HL-60 (cell line): ENCODE measurements at regions not wholly inside any gene's neighbourhood (a gene's known extent, or its start where the extent isn't known, plus 50 kb on each side); places are given as distances from the start of the nearest gene placed in this dataset.

Experiments used
- DNase-seq, 2 experiments: peaks; one replicate each; pipeline ENCODE4 v3.0.0-alpha.2; 2010 to 2020; ENCODE audit warnings: low read depth in 1 of 2, low spot score in 1 of 2
- H3K27ac ChIP-seq: fragments of 250-450 bp; sonication (Bioruptor Pico); replicated peaks from 2 replicates; pipeline ENCODE4 v1.5.1; 2020; ENCODE audit warnings: mild to moderate bottlenecking, moderate library complexity
- H3K27me3 ChIP-seq: fragments of 250-450 bp; sonication (Bioruptor Pico); 2 replicates; pipeline ENCODE4 v1.5.1; 2021; ENCODE audit warnings: mild to moderate bottlenecking, moderate library complexity; ENCODE audit not compliant: insufficient read depth, poor library complexity, severe bottlenecking
- H3K4me3 ChIP-seq: replicated peaks from 2 replicates; pipeline ENCODE4 v1.5.1; 2011; ENCODE audit warnings: mild to moderate bottlenecking, control low read depth, low read length; ENCODE audit not compliant: insufficient read depth
- GABPA ChIP-seq: IDR thresholded peaks from 2 replicates; pipeline ENCODE4 v1.6.1; 2012; ENCODE audit warnings: low read depth
- POLR2AphosphoS5 ChIP-seq: IDR thresholded peaks from 2 replicates; pipeline ENCODE4 v1.6.1; 2012; ENCODE audit warnings: low read depth
- SPI1 ChIP-seq: IDR thresholded peaks from 2 replicates; pipeline ENCODE4 v1.6.1; 2012; ENCODE audit warnings: low read depth, mild to moderate bottlenecking, borderline replicate concordance
- TF ChIP-seq, protein P1 (sequence below): IDR thresholded peaks from 2 replicates; pipeline ENCODE4 v1.6.1; 2012; ENCODE audit warnings: low read depth; ENCODE audit not compliant: insufficient replicate concordance
- TF ChIP-seq, protein P2 (sequence below): IDR thresholded peaks from one replicate; pipeline ENCODE4 v1.5.1; 2011; ENCODE audit warnings: low read length, control low read depth, inconsistent platforms; ENCODE audit not compliant: insufficient read depth

GRCh38 chr16:59373632-59374031, 639.5 kb upstream of the GOT2 start:
- Histone ChIP-seq H3K27ac (no peak overlapping the region), H3K27me3 (no peaks in the 10 kb centered on the region), H3K4me3 (no peak overlapping the region)
- DNase-seq: no peak
- TF ChIP-seq, protein P1, sequence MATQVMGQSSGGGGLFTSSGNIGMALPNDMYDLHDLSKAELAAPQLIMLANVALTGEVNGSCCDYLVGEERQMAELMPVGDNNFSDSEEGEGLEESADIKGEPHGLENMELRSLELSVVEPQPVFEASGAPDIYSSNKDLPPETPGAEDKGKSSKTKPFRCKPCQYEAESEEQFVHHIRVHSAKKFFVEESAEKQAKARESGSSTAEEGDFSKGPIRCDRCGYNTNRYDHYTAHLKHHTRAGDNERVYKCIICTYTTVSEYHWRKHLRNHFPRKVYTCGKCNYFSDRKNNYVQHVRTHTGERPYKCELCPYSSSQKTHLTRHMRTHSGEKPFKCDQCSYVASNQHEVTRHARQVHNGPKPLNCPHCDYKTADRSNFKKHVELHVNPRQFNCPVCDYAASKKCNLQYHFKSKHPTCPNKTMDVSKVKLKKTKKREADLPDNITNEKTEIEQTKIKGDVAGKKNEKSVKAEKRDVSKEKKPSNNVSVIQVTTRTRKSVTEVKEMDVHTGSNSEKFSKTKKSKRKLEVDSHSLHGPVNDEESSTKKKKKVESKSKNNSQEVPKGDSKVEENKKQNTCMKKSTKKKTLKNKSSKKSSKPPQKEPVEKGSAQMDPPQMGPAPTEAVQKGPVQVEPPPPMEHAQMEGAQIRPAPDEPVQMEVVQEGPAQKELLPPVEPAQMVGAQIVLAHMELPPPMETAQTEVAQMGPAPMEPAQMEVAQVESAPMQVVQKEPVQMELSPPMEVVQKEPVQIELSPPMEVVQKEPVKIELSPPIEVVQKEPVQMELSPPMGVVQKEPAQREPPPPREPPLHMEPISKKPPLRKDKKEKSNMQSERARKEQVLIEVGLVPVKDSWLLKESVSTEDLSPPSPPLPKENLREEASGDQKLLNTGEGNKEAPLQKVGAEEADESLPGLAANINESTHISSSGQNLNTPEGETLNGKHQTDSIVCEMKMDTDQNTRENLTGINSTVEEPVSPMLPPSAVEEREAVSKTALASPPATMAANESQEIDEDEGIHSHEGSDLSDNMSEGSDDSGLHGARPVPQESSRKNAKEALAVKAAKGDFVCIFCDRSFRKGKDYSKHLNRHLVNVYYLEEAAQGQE: no peak
- TF ChIP-seq, protein P2, sequence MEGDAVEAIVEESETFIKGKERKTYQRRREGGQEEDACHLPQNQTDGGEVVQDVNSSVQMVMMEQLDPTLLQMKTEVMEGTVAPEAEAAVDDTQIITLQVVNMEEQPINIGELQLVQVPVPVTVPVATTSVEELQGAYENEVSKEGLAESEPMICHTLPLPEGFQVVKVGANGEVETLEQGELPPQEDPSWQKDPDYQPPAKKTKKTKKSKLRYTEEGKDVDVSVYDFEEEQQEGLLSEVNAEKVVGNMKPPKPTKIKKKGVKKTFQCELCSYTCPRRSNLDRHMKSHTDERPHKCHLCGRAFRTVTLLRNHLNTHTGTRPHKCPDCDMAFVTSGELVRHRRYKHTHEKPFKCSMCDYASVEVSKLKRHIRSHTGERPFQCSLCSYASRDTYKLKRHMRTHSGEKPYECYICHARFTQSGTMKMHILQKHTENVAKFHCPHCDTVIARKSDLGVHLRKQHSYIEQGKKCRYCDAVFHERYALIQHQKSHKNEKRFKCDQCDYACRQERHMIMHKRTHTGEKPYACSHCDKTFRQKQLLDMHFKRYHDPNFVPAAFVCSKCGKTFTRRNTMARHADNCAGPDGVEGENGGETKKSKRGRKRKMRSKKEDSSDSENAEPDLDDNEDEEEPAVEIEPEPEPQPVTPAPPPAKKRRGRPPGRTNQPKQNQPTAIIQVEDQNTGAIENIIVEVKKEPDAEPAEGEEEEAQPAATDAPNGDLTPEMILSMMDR: no peak
- no peak for TF ChIP-seq POLR2AphosphoS5
- no peak for TF ChIP-seq SPI1
- no peak for TF ChIP-seq GABPA

DNA sequence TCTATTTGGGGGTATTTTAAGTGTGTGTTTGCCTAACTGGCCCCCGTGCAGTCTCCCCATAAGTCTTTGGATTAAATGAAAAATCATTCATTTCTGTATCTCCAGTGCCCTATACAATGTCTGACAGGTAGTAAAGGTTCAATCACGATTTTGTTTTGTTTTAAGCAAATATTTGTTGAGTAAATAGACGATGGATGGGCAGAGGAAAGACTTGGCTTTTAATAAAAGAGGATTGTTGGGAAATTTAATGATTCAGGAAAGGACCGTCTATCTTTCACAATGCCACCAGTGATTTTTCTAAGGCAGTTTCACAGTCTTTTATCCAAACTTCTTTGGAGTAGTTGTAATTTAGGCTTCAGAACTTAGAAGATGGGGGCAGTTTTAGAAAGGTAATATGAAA, 636.6 kb upstream of the GOT2 start:
- Histone ChIP-seq H3K27ac (no peak overlapping the region), H3K27me3 (no peaks in the 10 kb centered on the region), H3K4me3 (no peak overlapping the region)
- DNase-seq: no peak
- TF ChIP-seq GABPA (no peak), SPI1 (no peak), POLR2AphosphoS5 (no peak)
- TF ChIP-seq, protein P2: no peak
- TF ChIP-seq, protein P1: no peak

GRCh38 chr16:59369523-59369922, 635.4 kb upstream of the GOT2 start:
- TF ChIP-seq POLR2AphosphoS5 (no peak), GABPA (no peak), SPI1 (no peak)
- TF ChIP-seq, protein P1: no peak
- TF ChIP-seq, protein P2: no peak
- no peaks in the 10 kb centered on the region for H3K27me3 ChIP-seq
- no peak overlapping the region for H3K27ac ChIP-seq
- DNase-seq: no peak
- no peak overlapping the region for H3K4me3 ChIP-seq
